Stomach smooth muscle (tissue), 2 donors: ENCODE measurements at regions not wholly inside any gene's neighbourhood (a gene's known extent, or its start where the extent isn't known, plus 50 kb on each side); places are given as distances from the start of the nearest gene placed in this dataset.
"Not testable (repeated sequence)": the region's sequence is repeated elsewhere in the genome, so short reads cannot be mapped to it uniquely, and the experiment has no call there.

Experiments
- H3K27ac ChIP-seq: one replicate; pipeline ENCODE4 v1.7.0; 2013; ENCODE audit warnings: mild to moderate bottlenecking, low read length, inconsistent platforms
- H3K27me3 ChIP-seq, 2 donors: one replicate each; pipeline ENCODE4 v1.7.0; 2013; ENCODE audit warnings: low read length in 2 of 2; ENCODE audit not compliant: insufficient read depth in 2 of 2, control insufficient read depth in 1 of 2
- H3K36me3 ChIP-seq, 2 donors: one replicate each; pipeline ENCODE4 v1.7.0; 2013; ENCODE audit warnings: low read length in 2 of 2; ENCODE audit not compliant: control insufficient read depth in 2 of 2, insufficient read depth in 2 of 2
- H3K4me1 ChIP-seq: one replicate; pipeline ENCODE4 v1.7.0; 2013; ENCODE audit warnings: low read length; ENCODE audit not compliant: control insufficient read depth, insufficient read depth
- H3K4me3 ChIP-seq, 2 donors: one replicate each; pipeline ENCODE4 v1.7.0; 2013; ENCODE audit warnings: low read length in 2 of 2
- H3K9ac ChIP-seq, 2 donors: one replicate each; pipeline ENCODE4 v1.7.0; 2013; ENCODE audit warnings: low read length in 2 of 2, mild to moderate bottlenecking in 1 of 2
- H3K9me3 ChIP-seq, 2 donors: one replicate each; pipeline ENCODE4 v1.7.0; 2013; ENCODE audit warnings: low read length in 2 of 2; ENCODE audit not compliant: control insufficient read depth in 2 of 2
- donor health status: healthy.
- donor health status: Pancreatic carcinoma.

DNA sequence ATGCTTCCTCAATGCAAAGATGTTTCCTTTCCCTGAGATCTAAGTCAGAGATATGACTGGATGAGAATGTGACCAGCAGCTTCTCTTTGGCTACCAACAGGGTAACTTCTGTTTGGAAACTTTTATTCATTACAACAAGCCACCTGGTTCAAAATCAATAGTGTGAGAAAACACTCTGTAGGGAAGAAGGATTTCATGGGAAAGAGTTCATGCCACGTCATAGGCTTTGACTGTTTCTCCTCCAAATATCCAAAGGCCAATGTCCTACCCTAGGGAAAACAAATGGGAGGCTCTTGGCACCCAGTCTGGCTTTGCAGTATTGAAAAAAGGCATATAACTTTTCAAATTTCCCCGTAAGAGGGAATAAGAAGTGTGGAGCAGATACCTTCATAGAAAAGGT is 245.5 kb downstream of the FNDC1 start:
- Histone ChIP-seq H3K27ac (no peak overlapping the region), H3K9ac (no peak overlapping the region), H3K27me3 (no peaks in the 10 kb centered on the region), H3K4me3 (no peak overlapping the region), H3K4me1 (no peaks in the 10 kb centered on the region), H3K9me3 (peaks cover 4 to 11% of the 10 kb centered on the region in 2 donors), H3K36me3 (no peaks in the 10 kb centered on the region)

DNA sequence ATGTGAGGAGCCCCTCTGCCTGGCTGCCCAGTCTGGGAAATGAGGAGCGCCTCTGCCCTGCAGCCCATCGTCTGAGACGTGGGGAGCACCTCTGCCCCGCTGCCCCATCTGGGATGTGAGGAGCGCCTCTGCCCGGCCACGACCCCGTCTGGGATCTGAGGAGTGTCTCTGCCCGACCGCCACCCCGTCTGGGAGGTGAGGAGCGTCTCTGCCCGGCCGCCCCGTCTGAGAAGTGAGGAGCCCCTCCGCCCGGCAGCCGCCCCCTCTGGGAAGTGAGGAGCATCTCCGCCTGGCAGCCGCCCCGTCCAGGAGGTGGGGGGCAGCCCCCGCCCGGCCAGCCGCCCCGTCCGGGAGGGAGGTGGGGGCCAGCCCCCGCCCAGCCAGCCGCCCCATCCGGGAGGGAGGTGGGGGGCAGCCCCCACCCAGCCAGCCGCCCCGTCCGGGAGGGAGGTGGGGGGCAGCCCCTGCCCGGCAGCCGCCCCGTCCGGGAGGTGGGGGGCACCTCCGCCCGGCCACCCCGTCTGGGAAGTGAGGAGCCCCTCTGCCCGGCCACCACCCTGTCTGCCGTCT is 238.1 kb downstream of the FNDC1 start:
- H3K9me3 ChIP-seq, H3K27ac ChIP-seq, H3K9ac ChIP-seq, H3K4me3 ChIP-seq, H3K36me3 ChIP-seq, H3K27me3 ChIP-seq, H3K4me1 ChIP-seq: not testable (repeated sequence)

DNA sequence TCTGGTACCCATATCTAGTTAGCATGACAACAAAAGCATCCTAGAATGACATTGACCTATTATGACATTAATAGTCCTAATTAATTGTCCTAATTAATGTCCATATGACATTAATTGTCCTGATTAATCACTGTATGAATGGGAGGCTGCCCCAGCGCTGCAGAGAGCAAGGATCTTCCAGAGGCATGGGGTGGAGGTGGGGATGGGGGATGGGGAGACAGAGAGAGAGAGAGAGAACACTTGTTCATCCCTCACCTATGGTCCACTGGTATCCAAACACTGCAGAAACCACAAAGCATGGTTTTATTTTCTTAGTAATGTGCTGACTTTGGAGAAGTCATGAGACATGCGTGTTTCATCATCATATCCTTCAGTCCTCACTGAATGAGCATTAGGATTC is 235.1 kb downstream of the FNDC1 start:
- Histone ChIP-seq H3K36me3 (no peaks in the 10 kb centered on the region), H3K9ac (no peak overlapping the region), H3K27me3 (peaks cover 0 to 2% of the 10 kb centered on the region in 2 donors), H3K4me3 (no peak overlapping the region), H3K4me1 (no peaks in the 10 kb centered on the region), H3K9me3 (no peaks in the 10 kb centered on the region), H3K27ac (no peak overlapping the region)

DNA sequence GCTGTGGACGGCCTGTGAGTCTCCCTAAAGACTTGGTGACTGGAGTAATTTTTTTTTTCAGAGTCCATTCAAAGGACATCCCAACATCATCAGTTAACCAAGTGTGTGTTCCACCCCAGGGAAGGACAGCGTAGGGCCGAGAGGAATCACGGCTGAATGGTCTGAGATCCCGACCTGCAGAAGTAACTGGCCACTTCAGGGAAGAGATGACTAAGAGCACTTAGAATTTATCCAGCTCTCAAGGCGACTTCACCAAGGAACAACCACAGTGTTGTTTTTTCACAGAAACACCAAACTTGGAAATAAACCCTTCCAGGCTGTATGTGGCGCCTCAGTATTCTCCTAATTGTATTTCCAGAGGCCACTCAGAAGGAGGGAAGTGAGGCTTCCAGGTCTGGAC is 231.6 kb downstream of the FNDC1 start:
- Histone ChIP-seq H3K9ac (no peak overlapping the region), H3K4me1 (no peaks in the 10 kb centered on the region), H3K36me3 (no peaks in the 10 kb centered on the region), H3K27ac (no peak overlapping the region), H3K27me3 (peaks cover 0 to 2% of the 10 kb centered on the region in 2 donors), H3K9me3 (no peaks in the 10 kb centered on the region), H3K4me3 (no peak overlapping the region)

DNA sequence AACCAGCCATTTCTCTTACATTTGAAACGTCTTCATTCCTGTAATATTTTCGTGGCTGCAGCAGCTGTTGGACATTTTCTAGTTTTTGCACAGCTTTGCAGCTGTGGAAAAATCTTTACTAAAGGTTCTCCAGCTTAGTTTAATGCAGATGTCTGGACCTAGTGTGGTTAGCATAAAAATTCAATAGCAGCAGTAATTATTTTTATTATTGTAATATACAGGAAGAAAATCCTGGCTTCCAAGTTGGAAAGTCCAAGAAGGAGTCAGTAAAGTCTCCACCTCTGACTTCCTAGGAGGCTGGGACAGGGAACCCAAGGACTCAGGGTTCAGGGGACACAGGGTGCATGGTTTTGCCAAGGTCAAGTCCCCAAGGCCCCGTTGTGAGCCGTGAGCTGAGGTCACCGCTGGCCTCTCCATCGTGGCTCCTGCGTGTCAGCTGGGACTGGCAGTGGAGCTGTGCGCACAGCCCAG is 230.6 kb downstream of the FNDC1 start:
- H3K27ac ChIP-seq, result no peak overlapping the region
- H3K4me1 ChIP-seq, result no peaks in the 10 kb centered on the region
- no peaks in the 10 kb centered on the region for H3K9me3 ChIP-seq
- no peak overlapping the region for H3K9ac ChIP-seq
- H3K4me3 ChIP-seq, result no peak overlapping the region
- peaks cover 0 to 2% of the 10 kb centered on the region in 2 donors for H3K27me3 ChIP-seq
- no peaks in the 10 kb centered on the region for H3K36me3 ChIP-seq

DNA sequence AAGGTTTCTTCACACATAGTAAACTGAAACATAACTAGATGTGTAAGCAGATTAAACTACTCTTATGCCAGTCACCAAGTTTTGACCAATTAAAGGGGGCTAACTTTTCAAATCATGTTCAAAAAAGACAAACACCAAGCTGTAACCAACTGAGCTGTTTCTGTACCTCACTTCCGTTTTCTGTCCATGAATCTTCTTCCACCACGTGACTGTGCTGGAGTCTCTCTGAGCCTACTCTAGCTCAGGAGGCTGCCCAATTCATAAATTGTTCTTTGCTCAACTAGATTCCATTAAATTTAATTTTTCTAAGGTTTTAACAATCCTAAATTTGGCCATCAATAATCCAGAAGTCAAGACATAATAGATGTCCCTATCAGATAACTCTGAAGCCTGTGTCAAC is 229.4 kb downstream of the FNDC1 start:
- Histone ChIP-seq H3K9ac (no peak overlapping the region), H3K27ac (no peak overlapping the region), H3K9me3 (peaks cover 0 to 6% of the 10 kb centered on the region in 2 donors), H3K36me3 (no peaks in the 10 kb centered on the region), H3K4me3 (no peak overlapping the region), H3K4me1 (no peaks in the 10 kb centered on the region), H3K27me3 (peaks cover 0 to 2% of the 10 kb centered on the region in 2 donors)

DNA sequence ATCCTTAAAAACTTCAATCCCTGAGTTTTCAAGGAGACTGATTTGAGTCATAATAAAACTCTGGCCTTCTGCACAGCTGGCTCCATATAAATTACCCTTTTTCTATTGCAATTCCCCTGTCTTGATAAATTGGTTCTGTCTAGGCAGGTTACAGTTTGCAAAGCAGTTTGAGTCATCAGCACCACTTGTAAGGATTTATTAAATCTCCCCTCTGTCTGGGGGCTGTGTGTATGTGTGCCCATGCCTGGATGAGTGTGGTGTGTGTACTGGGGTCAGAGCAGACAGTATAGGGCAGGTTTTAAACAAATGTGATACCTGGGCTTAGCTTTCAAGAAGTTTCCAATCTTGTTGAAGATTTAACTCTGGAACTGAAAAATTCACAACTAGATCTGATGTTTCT is 228.6 kb downstream of the FNDC1 start:
- Histone ChIP-seq H3K36me3 (no peaks in the 10 kb centered on the region), H3K9ac (no peak overlapping the region), H3K9me3 (peaks cover 0 to 6% of the 10 kb centered on the region in 2 donors), H3K27me3 (peaks cover 0 to 2% of the 10 kb centered on the region in 2 donors), H3K4me3 (no peak overlapping the region), H3K4me1 (no peaks in the 10 kb centered on the region), H3K27ac (no peak overlapping the region)

DNA sequence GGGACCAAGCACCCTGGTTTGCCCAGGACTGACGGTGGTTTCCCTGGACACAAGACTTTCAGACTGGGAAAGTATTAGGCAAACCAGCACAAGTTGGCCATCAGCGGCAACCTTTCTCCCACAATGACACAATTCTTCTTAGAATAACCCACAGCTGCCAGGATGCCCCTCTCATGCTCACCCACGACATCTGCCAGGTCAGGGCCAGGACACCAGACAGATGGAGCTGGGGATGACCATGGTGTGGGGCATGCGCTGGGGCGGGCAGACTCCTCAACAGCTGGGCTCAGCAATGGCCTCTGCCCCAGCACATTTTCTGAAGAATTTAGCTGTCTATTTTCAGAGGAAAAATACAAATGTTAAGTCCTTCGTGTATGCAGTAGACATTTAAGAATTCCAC is 226.4 kb downstream of the FNDC1 start:
- no peak overlapping the region for H3K27ac ChIP-seq
- H3K9ac ChIP-seq, result no peak overlapping the region
- no peaks in the 10 kb centered on the region for H3K36me3 ChIP-seq
- H3K27me3 ChIP-seq, result no peaks in the 10 kb centered on the region
- H3K4me1 ChIP-seq, result no peaks in the 10 kb centered on the region
- H3K4me3 ChIP-seq, result no peak overlapping the region
- H3K9me3 ChIP-seq, result peaks cover 0 to 6% of the 10 kb centered on the region in 2 donors

DNA sequence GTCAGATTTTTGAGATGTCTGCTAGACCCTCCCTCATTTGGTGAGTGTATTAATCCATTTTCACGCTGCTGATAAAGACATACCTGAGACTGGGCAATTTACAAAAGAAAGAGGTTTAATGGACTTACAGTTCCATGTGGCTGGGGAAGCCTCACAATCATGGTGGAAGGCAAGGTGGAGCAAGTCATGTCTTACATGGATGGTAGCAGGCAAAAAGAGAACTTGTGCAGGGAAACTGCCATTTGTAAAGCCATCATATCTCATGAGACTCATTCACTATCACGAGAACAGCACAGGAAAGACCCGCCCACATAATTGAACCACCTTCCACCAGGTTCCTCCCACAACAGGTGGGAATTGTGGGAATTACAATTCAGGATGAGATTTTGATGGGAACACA is 223.5 kb downstream of the FNDC1 start:
- H3K36me3 ChIP-seq, H3K4me1 ChIP-seq, H3K27ac ChIP-seq, H3K27me3 ChIP-seq, H3K4me3 ChIP-seq, H3K9ac ChIP-seq, H3K9me3 ChIP-seq: not testable (repeated sequence)

DNA sequence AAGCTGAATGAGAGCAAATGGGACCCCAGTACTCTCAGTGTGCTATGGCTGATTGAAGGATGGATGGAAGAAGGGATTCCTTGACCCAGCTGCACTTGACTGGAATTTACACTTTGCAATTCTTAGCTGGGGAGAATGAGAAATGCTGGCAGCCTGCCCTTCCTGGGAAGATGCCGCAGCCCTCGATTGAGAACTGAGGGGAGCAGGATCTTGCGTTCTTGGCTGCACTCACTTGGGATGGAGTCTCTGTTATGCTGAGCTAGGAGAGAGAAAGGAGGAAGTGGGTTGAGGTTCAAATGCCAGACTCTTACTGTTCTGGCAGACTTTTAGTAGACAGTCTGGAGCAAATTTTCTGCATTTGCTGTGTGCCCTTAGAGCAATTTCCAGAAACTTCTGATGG is 221.2 kb downstream of the FNDC1 start:
- no peak overlapping the region for H3K9ac ChIP-seq
- no peaks in the 10 kb centered on the region for H3K36me3 ChIP-seq
- H3K27ac ChIP-seq, result no peak overlapping the region
- no peaks in the 10 kb centered on the region for H3K4me1 ChIP-seq
- H3K27me3 ChIP-seq, result no peaks in the 10 kb centered on the region
- H3K9me3 ChIP-seq, result peaks cover 0 to 6% of the 10 kb centered on the region in 2 donors
- H3K4me3 ChIP-seq, result no peak overlapping the region

DNA sequence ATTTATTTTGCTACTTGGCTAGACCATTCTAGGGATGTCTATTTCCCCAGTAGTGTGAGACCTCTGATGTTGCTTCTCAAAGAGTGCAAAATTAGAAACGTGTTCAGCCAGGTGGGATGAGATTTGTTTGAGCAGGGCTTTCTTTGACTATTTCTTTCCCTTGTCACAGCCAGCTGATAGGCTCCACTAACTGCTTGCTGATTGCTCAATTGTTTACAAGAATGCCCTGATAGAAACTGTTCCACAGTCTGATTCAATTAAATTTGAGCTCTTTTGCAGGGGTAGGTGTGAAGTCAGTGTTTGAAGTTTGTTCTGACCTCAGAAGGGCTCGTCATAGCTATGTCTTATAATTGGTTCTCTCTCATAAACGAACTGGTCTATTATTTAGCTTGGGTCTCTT is 220.5 kb downstream of the FNDC1 start:
- H3K27ac ChIP-seq, result no peak overlapping the region
- no peaks in the 10 kb centered on the region for H3K36me3 ChIP-seq
- H3K4me1 ChIP-seq, result no peaks in the 10 kb centered on the region

More for the DNA sequence above, 220.5 kb downstream of the FNDC1 start:
- H3K27me3 ChIP-seq, result no peaks in the 10 kb centered on the region
- H3K4me3 ChIP-seq, result no peak overlapping the region
- peaks cover 0 to 6% of the 10 kb centered on the region in 2 donors for H3K9me3 ChIP-seq
- no peak overlapping the region for H3K9ac ChIP-seq
